ENCODE measurements at regions not wholly inside any gene's neighbourhood (a gene's known extent, or its start where the extent isn't known, plus 50 kb on each side); places are given as distances from the start of the nearest gene placed in this dataset.
"Not testable (repeated sequence)": the region's sequence is repeated elsewhere in the genome, so short reads cannot be mapped to it uniquely, and the experiment has no call there.

DNA sequence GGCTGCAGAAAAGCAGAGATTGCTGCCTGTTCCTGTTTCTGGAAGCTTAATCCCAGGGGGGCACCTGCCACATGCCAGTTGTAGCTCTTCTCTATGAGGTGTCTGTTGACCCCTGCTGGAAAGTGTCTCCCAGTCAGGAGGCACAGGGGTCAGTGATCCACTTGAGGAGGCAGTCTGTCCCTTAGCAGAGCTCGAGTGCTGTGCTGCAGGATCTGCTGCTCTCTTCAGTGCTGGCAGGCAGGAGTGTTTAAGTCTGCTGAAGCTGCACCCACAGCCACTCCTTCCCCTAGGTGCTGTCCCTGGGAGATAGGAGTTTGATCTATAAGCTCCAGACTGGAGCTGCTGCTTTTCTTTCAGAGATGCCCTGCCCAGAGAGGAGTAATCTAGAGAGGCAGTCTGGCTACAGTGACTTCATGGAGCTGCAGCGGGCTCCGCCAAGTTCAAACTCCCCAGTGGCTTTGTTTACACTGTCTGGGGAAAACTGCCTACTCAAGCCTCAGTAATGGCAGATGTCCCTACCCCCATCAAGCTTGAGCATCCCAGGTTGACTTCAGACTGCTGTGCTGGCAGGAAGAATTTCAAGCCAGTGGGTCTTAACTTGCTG is 57.6 kb upstream of the CROT start:
- DNase-seq (ENCODE audit: low read depth): no peak

DNA sequence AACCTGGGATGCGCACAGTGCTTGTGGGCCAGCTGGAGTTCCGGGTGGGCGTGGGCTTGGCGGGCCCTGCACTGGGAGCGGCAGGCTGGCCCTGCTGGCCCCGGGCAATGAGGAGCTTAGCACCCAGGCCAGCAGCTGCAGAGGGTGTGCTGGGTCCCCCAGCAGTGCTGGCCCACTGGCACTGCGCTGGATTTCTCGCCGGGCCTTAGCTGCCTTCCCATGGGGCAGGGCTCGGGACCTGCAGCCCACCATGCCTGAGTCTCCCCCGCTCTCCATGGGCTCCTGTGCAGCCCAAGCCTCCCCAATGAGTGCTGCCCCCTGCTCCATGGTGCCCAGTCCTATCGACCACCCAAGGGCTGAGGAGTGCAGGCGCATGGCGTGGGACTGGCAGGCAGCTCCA is 56.7 kb upstream of the CROT start:
- DNase-seq (ENCODE audit: low read depth): not testable (repeated sequence)

DNA sequence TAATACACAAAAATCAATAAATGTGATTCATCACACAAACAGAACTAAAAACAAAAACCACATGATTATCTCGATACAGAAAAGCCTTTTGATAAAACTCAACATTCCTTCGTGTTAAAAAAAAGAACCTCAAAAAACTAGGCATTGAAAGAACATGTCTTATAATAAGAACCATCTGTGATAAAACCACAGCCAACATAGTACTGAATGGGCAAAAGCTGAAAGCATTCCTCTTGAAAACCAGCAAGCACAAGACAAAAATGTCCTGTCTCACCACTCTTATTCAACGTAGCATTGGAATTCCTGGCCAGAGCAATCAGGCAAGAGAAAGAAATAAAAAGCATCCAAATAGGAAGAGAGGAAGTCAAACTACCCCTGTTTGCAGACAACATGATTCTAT is 49.9 kb upstream of the CROT start:
- DNase-seq (ENCODE audit: low read depth): peak; percentile 61

Data from GM04503 (cell line).